Heart left ventricle (tissue), 16 donors: ENCODE measurements at regions not wholly inside any gene's neighbourhood (a gene's known extent, or its start where the extent isn't known, plus 50 kb on each side); places are given as distances from the start of the nearest gene placed in this dataset.

Experiments
- ATAC-seq, 4 donors: fragments of 200-7000 bp; cut with Tn5 transposase; one replicate each; pipeline ENCODE4 v1.9.1; 2020 to 2022; ENCODE audit warnings: moderate library complexity in 4 of 4, mild to moderate bottlenecking in 3 of 4, moderate number of reproducible peaks in 1 of 4
- DNase-seq, 5 donors: peaks; one replicate each; pipeline ENCODE4 v3.0.0-alpha.2; 2020
- H3K27ac ChIP-seq, 12 donors: fragments of 200-600 bp; sonication (generic) in 4 of 12; one replicate each; pipeline versions ENCODE4 v1.5.0 to v1.8.0; 2016 to 2022; ENCODE audit warnings: mild to moderate bottlenecking in 2 of 12
- H3K27me3 ChIP-seq, 9 donors: fragments of 200-600 bp; sonication (generic) in 2 of 9; one replicate each; pipeline versions ENCODE4 v1.5.1 to v1.8.0; 2016 to 2022; ENCODE audit warnings: mild to moderate bottlenecking in 3 of 9
- H3K36me3 ChIP-seq, 9 donors: fragments of 200-600 bp; sonication (generic) in 2 of 9; one replicate each; pipeline versions ENCODE4 v1.5.0 to v1.8.0; 2018 to 2022; ENCODE audit warnings: mild to moderate bottlenecking in 2 of 9
- H3K4me1 ChIP-seq, 12 donors: fragments of 200-600 bp; sonication (generic) in 4 of 12; one replicate each; pipeline versions ENCODE4 v1.5.0 to v1.8.0; 2016 to 2022; ENCODE audit warnings: mild to moderate bottlenecking in 3 of 12
- H3K4me3 ChIP-seq, 12 donors: fragments of 200-600 bp; sonication (generic) in 4 of 12; one replicate each; pipeline versions ENCODE4 v1.5.0 to v1.8.0; 2017 to 2022; ENCODE audit warnings: mild to moderate bottlenecking in 9 of 12, moderate library complexity in 4 of 12
- H3K9me3 ChIP-seq, 12 donors: fragments of 200-600 bp; sonication (generic) in 4 of 12; one replicate each; pipeline versions ENCODE4 v1.5.0 to v1.8.0; 2016 to 2022; ENCODE audit warnings: mild to moderate bottlenecking in 1 of 12
- POLR2A ChIP-seq, 2 donors: fragments of 450-650 bp; IDR thresholded peaks; one replicate each; pipeline ENCODE4 v1.6.1; 2017; ENCODE audit warnings: antibody characterized with exemption in 2 of 2, mild to moderate bottlenecking in 2 of 2, moderate library complexity in 2 of 2
- WGBS, 4 donors: extraction: QIAGEN DNeasy Blood & Tissue Kit in 2 of 4; methylation state at CpG; one replicate each; pipeline versions ENCODE4 v1.1.5 to v1.1.7; 2013 to 2018; 5-methylcytosine and 5-hydroxymethylcytosine counted together
- intact Hi-C, 10 donors: fragments of 100-400 bp; cut with DNase I; formaldehyde crosslinking; loops; one replicate each; pipeline versions ENCODE4 v1.11.1 to v1.14.2; 2022
- TF ChIP-seq, protein P1 (sequence below), 12 donors: fragments of 200-600 bp; sonication (generic) in 4 of 12; IDR thresholded peaks; one replicate each; pipeline versions ENCODE4 v1.5.0 to v1.8.0; 2018 to 2022; ENCODE audit warnings: antibody characterized with exemption in 12 of 12, mild to moderate bottlenecking in 5 of 12
- donor health status: ischemic (EF 13 %, LVEDD 7.1; RV severe dilation, severe dysfunction).
- donor health status: healthy with polysubstance abuse.
- donor health status: DM: no; HTN: yes; CAD: no.
- donor health status: DM: no; HTN: no; CAD: no.
- donor health status: ischemic (EF 25% LVEDD 6.9; RV normal size, moderate dysfunction).
- donor health status: ischemic (EF 25% LVEDD 5.7; RV mildly dilated, moderate dysfunction).
- donor health status: healthy.
- donor health status: DM: yes; HTN: yes; CAD: no.
- donor health status: ischemic (EF 35%, LVEDD 5.7; RV mildly dilated, moderate dysfunction).
- donor health status: nonischemic (EF 11% LVEDD 7.7; RV severe dilation, severe dysfunction).
- donor health status: DM: yes; HTN: yes; CAD: no.
- donor health status: PGD.
- donor health status: ischemic (EF 29% LVEDD 5.4; RV normal size, mild dysfunction).
- donor health status: nonischemic (EF 23%, LVEDD 6.1; RV moderate dilation, normal function).

GRCh38 chr4:186934841-186935443 lies 211.3 kb upstream of the FAT1 start:
- Histone ChIP-seq H3K27me3 (no peaks in the 10 kb centered on the region), H3K4me1 (peaks cover 0 to 10% (median 0%) of the 10 kb centered on the region in 12 donors), H3K27ac (no peak overlapping the region), H3K4me3 (no peak overlapping the region), H3K36me3 (no peaks in the 10 kb centered on the region), H3K9me3 (no peaks in the 10 kb centered on the region)
- no peak for ATAC-seq
- TF ChIP-seq, protein P1, sequence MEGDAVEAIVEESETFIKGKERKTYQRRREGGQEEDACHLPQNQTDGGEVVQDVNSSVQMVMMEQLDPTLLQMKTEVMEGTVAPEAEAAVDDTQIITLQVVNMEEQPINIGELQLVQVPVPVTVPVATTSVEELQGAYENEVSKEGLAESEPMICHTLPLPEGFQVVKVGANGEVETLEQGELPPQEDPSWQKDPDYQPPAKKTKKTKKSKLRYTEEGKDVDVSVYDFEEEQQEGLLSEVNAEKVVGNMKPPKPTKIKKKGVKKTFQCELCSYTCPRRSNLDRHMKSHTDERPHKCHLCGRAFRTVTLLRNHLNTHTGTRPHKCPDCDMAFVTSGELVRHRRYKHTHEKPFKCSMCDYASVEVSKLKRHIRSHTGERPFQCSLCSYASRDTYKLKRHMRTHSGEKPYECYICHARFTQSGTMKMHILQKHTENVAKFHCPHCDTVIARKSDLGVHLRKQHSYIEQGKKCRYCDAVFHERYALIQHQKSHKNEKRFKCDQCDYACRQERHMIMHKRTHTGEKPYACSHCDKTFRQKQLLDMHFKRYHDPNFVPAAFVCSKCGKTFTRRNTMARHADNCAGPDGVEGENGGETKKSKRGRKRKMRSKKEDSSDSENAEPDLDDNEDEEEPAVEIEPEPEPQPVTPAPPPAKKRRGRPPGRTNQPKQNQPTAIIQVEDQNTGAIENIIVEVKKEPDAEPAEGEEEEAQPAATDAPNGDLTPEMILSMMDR (IDR thresholded peaks at IDR 0.05), result no peak
- TF ChIP-seq POLR2A (IDR thresholded peaks at IDR 0.05), result no peak
- WGBS, 4 donors, result 94 to 96% (median 94%) methylated on average over 5 to 8 of the region's 8 CpGs
- DNase-seq, result no peak
- intact Hi-C loops, result no loop called here

- Histone ChIP-seq H3K9me3 (no peaks in the 10 kb centered on the region), H3K27ac (peak overlapping the region in 2 of 12 donors; percentile 41 to 64), H3K4me1 (peaks cover 0 to 10% (median 0%) of the 10 kb centered on the region in 12 donors), H3K36me3 (no peaks in the 10 kb centered on the region), H3K27me3 (no peaks in the 10 kb centered on the region), H3K4me3 (no peak overlapping the region)
- DNase-seq (no peak), ATAC-seq (no peak)
- TF ChIP-seq POLR2A (IDR thresholded peaks at IDR 0.05), result no peak
- TF ChIP-seq, protein P1 (IDR thresholded peaks at IDR 0.05), result no peak
- intact Hi-C loops, result no loop called here
- 92 to 99% (median 94%) methylated on average over 4 of the region's 4 CpGs for WGBS, 4 donors
These were observed 212.2 kb upstream of the FAT1 start for GRCh38 chr4:186935901-186936300.

- no peaks in the 10 kb centered on the region for H3K27me3 ChIP-seq
- H3K4me1 ChIP-seq, result peaks cover 0 to 10% (median 0%) of the 10 kb centered on the region in 12 donors
- peak overlapping the region in 8 of 12 donors; percentile 4 to 71 (median 34) for H3K27ac ChIP-seq
- peak in 2 of 4 donors; percentile 30 to 45 for ATAC-seq
- DNase-seq, result no peak
- H3K4me3 ChIP-seq, result peak overlapping the region in 2 of 12 donors; percentile 25 to 27
- WGBS, 4 donors, result 35 to 50% (median 39%) methylated on average over 9 of the region's 9 CpGs
- intact Hi-C loops, result no loop called here
- H3K36me3 ChIP-seq, result no peaks in the 10 kb centered on the region
- H3K9me3 ChIP-seq, result no peaks in the 10 kb centered on the region
- TF ChIP-seq, protein P1 (IDR thresholded peaks at IDR 0.05), result peak in 4 of 12 donors; percentile 9 to 28 (median 20)
- TF ChIP-seq POLR2A (IDR thresholded peaks at IDR 0.05), result no peak
These were observed 213.1 kb upstream of the FAT1 start for GRCh38 chr4:186936496-186937375.

GRCh38 chr4:186939226-186939625 lies 215.6 kb upstream of the FAT1 start:
- Histone ChIP-seq H3K4me1 (peaks cover 0 to 20% (median 5%) of the 10 kb centered on the region in 12 donors), H3K27ac (no peak overlapping the region), H3K36me3 (no peaks in the 10 kb centered on the region), H3K27me3 (no peaks in the 10 kb centered on the region), H3K4me3 (no peak overlapping the region), H3K9me3 (no peaks in the 10 kb centered on the region)
- 92 to 96% (median 94%) methylated on average over 1 of the region's 1 CpG for WGBS, 4 donors
- TF ChIP-seq POLR2A (IDR thresholded peaks at IDR 0.05), result no peak
- TF ChIP-seq, protein P1 (IDR thresholded peaks at IDR 0.05), result no peak
- DNase-seq (no peak), ATAC-seq (no peak)
- intact Hi-C loops, result no loop called here
